Peyer's patch (tissue), 4 donors: ENCODE measurements at regions not wholly inside any gene's neighbourhood (a gene's known extent, or its start where the extent isn't known, plus 50 kb on each side); places are given as distances from the start of the nearest gene placed in this dataset.
"Not testable (repeated sequence)": the region's sequence is repeated elsewhere in the genome, so short reads cannot be mapped to it uniquely, and the experiment has no call there.

Experiments used
- DNase-seq, 3 donors: peaks; one replicate each; pipeline ENCODE4 v3.0.0-alpha.2; 2017 to 2019
- H3K27ac ChIP-seq, 4 donors: fragments of 200-600 bp; sonication (generic); one replicate each; pipeline ENCODE4 v1.5.1; 2016 to 2019
- H3K27me3 ChIP-seq, 2 donors: fragments of 200-600 bp; sonication (generic); one replicate each; pipeline ENCODE4 v1.5.1; 2019
- H3K36me3 ChIP-seq, 3 donors: fragments of 200-600 bp; sonication (generic); one replicate each; pipeline ENCODE4 v1.5.1; 2016 to 2019
- H3K4me1 ChIP-seq, 4 donors: fragments of 200-600 bp; sonication (generic); one replicate each; pipeline ENCODE4 v1.5.1; 2016 to 2019
- H3K4me3 ChIP-seq, 4 donors: fragments of 200-600 bp; sonication (generic); 1 replicate in 3 of 4; 2 replicates in 1 of 4; pipeline ENCODE4 v1.5.1; 2016 to 2019; ENCODE audit warnings: mild to moderate bottlenecking in 1 of 4
- H3K9me3 ChIP-seq, 4 donors: fragments of 200-600 bp; sonication (generic); one replicate each; pipeline ENCODE4 v1.5.1; 2016 to 2019; ENCODE audit warnings: mild to moderate bottlenecking in 1 of 4
- POLR2A ChIP-seq, 2 donors: fragments of 450-650 bp; IDR thresholded peaks; one replicate each; pipeline ENCODE4 v1.5.1; 2017; ENCODE audit warnings: antibody characterized with exemption in 2 of 2, mild to moderate bottlenecking in 2 of 2, moderate library complexity in 2 of 2
- TF ChIP-seq, protein P1 (sequence below), 6 experiments: fragments of 450-650 bp in 4 of 6; fragments of 200-600 bp in 2 of 6; sonication (generic) in 1 of 6; IDR thresholded peaks; one replicate each; pipeline ENCODE4 v1.5.1; 2017 to 2019; ENCODE audit warnings: antibody characterized with exemption in 6 of 6, mild to moderate bottlenecking in 3 of 6, moderate library complexity in 1 of 6

GRCh38 chr1:222899471-222899870 lies 84.6 kb downstream of the DISP1 start:
- DNase-seq: no peak
- H3K36me3 ChIP-seq: no peaks in the 10 kb centered on the region
- no peak for TF ChIP-seq POLR2A (IDR thresholded peaks at IDR 0.05)
- TF ChIP-seq, protein P1, sequence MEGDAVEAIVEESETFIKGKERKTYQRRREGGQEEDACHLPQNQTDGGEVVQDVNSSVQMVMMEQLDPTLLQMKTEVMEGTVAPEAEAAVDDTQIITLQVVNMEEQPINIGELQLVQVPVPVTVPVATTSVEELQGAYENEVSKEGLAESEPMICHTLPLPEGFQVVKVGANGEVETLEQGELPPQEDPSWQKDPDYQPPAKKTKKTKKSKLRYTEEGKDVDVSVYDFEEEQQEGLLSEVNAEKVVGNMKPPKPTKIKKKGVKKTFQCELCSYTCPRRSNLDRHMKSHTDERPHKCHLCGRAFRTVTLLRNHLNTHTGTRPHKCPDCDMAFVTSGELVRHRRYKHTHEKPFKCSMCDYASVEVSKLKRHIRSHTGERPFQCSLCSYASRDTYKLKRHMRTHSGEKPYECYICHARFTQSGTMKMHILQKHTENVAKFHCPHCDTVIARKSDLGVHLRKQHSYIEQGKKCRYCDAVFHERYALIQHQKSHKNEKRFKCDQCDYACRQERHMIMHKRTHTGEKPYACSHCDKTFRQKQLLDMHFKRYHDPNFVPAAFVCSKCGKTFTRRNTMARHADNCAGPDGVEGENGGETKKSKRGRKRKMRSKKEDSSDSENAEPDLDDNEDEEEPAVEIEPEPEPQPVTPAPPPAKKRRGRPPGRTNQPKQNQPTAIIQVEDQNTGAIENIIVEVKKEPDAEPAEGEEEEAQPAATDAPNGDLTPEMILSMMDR (IDR thresholded peaks at IDR 0.05): no peak
- no peaks in the 10 kb centered on the region for H3K9me3 ChIP-seq
- no peak overlapping the region for H3K4me3 ChIP-seq
- peaks cover 0 to 9% (median 0%) of the 10 kb centered on the region in 4 donors for H3K4me1 ChIP-seq
- no peak overlapping the region for H3K27ac ChIP-seq
- H3K27me3 ChIP-seq: no peaks in the 10 kb centered on the region

GRCh38 chr1:222904451-222904850 lies 89.6 kb downstream of the DISP1 start:
- DNase-seq: no peak

GRCh38 chr1:222905151-222905550 lies 90.3 kb downstream of the DISP1 start:
- Histone ChIP-seq H3K27me3 (no peaks in the 10 kb centered on the region), H3K36me3 (no peaks in the 10 kb centered on the region), H3K27ac (no peak overlapping the region), H3K9me3 (no peaks in the 10 kb centered on the region), H3K4me1 (no peaks in the 10 kb centered on the region), H3K4me3 (no peak overlapping the region)
- no peak for DNase-seq
- TF ChIP-seq, protein P1 (IDR thresholded peaks at IDR 0.05): no peak
- TF ChIP-seq POLR2A (IDR thresholded peaks at IDR 0.05): no peak

More at GRCh38 chr1:222904451-222904850, 89.6 kb downstream of the DISP1 start:
- no peaks in the 10 kb centered on the region for H3K4me1 ChIP-seq
- TF ChIP-seq POLR2A (IDR thresholded peaks at IDR 0.05): no peak
- TF ChIP-seq, protein P1 (IDR thresholded peaks at IDR 0.05): no peak
- H3K9me3 ChIP-seq: no peaks in the 10 kb centered on the region
- H3K36me3 ChIP-seq: no peaks in the 10 kb centered on the region
- H3K27me3 ChIP-seq: no peaks in the 10 kb centered on the region
- H3K27ac ChIP-seq: no peak overlapping the region
- no peak overlapping the region for H3K4me3 ChIP-seq

- not testable (repeated sequence) for H3K27me3 ChIP-seq, DNase-seq, H3K4me3 ChIP-seq, H3K4me1 ChIP-seq, H3K9me3 ChIP-seq, H3K36me3 ChIP-seq, H3K27ac ChIP-seq
Observed at GRCh38 chr1:222906271-222906739, 91.5 kb downstream of the DISP1 start.

DNA sequence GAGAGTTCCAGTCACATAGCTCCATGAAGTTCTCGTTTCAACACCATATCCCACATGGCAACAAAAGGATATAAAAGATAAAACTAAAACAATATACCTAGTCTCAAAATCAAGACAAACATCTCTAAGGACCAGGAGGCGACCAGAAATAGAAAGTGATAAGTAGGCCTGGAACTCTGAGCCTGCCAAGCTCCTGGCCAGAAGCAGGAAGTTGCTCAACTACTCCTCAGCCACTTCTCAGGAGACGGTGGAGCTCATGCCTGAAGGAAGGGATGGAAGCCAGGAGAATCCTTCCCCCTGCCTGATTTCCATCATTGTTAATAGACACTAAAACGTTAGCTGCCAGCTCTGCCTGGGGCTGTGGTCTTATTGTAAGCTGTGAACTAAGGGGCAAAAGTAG lies 94.7 kb downstream of the DISP1 start:
- Histone ChIP-seq H3K27ac (no peak overlapping the region), H3K4me3 (no peak overlapping the region), H3K9me3 (no peaks in the 10 kb centered on the region), H3K4me1 (no peaks in the 10 kb centered on the region), H3K27me3 (no peaks in the 10 kb centered on the region), H3K36me3 (no peaks in the 10 kb centered on the region)
- no peak for TF ChIP-seq POLR2A (IDR thresholded peaks at IDR 0.05)
- TF ChIP-seq, protein P1 (IDR thresholded peaks at IDR 0.05): no peak
- DNase-seq: no peak

DNA sequence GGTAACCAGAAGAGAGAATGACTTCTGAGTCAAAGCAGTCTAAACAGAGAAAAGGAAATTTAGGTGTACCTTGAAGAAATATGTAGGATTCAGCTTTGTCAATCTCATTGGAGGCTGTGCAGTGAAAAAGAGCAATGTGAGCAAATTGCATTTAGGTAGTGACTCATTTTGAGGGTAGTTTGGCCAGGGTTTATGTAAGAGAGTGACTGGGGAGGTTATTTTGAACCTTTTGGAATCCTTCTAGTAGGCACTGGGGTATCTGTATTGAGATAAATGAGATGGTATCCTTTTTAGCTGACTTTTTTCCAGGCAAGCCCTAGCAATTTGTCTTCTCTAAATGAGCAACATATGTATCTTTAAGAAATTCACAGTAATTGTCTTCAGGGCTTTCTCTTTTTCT lies 95.9 kb downstream of the DISP1 start:
- Histone ChIP-seq H3K4me3 (no peak overlapping the region), H3K4me1 (no peaks in the 10 kb centered on the region), H3K36me3 (no peaks in the 10 kb centered on the region), H3K27ac (no peak overlapping the region), H3K27me3 (no peaks in the 10 kb centered on the region), H3K9me3 (no peaks in the 10 kb centered on the region)
- no peak for DNase-seq
- TF ChIP-seq, protein P1 (IDR thresholded peaks at IDR 0.05): no peak
- no peak for TF ChIP-seq POLR2A (IDR thresholded peaks at IDR 0.05)
